Natural killer cell treated with Interleukin-12 subunit alpha and Interleukin-12 subunit beta and Interleukin-15 and Interleukin-18, amount 100 ng/mL, for 72 hours (primary cell): ENCODE measurements at regions not wholly inside any gene's neighbourhood (a gene's known extent, or its start where the extent isn't known, plus 50 kb on each side); places are given as distances from the start of the nearest gene placed in this dataset.

Source experiments
- ATAC-seq, 2 donors: fragments of 150-1000 bp; cut with Tn5 transposase in 1 of 2; sonication (Bioruptor Pico), chemical (Tn5 transposase) in 1 of 2; 2 replicates each; pipeline ENCODE4 v1.10.0; 2021
- DNase-seq: peaks from one replicate; pipeline ENCODE4 v3.0.0; 2022; ENCODE audit warnings: low spot score
- H3K27ac Mint-ChIP-seq, 2 donors: 1 replicate in 1 of 2; 2 replicates in 1 of 2; pipeline ENCODE4 v1.8.0; 2022; ENCODE audit warnings: mixed read lengths in 2 of 2, mild to moderate bottlenecking in 1 of 2, moderate library complexity in 1 of 2
- H3K27me3 Mint-ChIP-seq, 2 donors: 1 replicate in 1 of 2; 2 replicates in 1 of 2; pipeline ENCODE4 v1.8.0; 2022; ENCODE audit warnings: mixed read lengths in 2 of 2
- H3K36me3 Mint-ChIP-seq: one replicate; pipeline ENCODE4 v1.8.0; 2022; ENCODE audit warnings: mixed read lengths
- H3K4me1 Mint-ChIP-seq, 2 donors: 1 replicate in 1 of 2; 2 replicates in 1 of 2; pipeline ENCODE4 v1.8.0; 2022; ENCODE audit warnings: low read depth in 2 of 2, mixed read lengths in 2 of 2, mild to moderate bottlenecking in 1 of 2
- H3K4me3 Mint-ChIP-seq: one replicate; pipeline ENCODE4 v1.8.0; 2022; ENCODE audit warnings: mixed read lengths
- H3K9me3 Mint-ChIP-seq: 2 replicates; pipeline ENCODE4 v1.8.0; 2022; ENCODE audit warnings: mixed read lengths

GRCh38 chr5:82812575-82812974 lies 264.6 kb downstream of the TMEM167A start:
- no peak overlapping the region for H3K4me3 Mint-ChIP-seq
- DNase-seq = no peak

DNA sequence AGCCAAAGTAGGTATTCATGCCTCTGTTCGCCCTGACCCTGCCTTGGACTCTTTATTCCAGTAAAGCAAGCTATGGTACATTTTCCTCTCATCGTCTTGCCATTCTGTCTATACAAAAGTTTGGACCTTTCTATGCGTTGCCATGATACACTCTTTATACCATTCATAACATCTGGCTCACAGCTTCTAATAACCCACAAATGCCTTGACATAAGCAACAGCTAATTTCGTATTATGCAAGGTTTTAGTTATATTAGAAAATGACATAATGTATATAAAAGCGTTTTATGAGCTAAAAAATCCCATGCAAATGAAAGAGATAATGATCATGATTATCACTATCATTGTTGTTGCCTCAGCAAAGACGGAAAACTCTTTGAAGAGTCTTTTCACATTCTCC lies 265.7 kb downstream of the TMEM167A start:
- Mint-ChIP-seq H3K36me3 (no peaks in the 10 kb centered on the region), H3K27ac (peak overlapping the region in 1 of 2 donors; percentile 1), H3K27me3 (peaks cover 4 to 6% of the 10 kb centered on the region in 2 donors), H3K4me1 (peaks cover 0 to 15% of the 10 kb centered on the region in 2 donors), H3K4me3 (no peak overlapping the region), H3K9me3 (no peaks in the 10 kb centered on the region)
- ATAC-seq (no peak), DNase-seq (no peak)

More at GRCh38 chr5:82812575-82812974, 264.6 kb downstream of the TMEM167A start:
- H3K27ac Mint-ChIP-seq = no peak overlapping the region
- peaks cover 4 to 6% of the 10 kb centered on the region in 2 donors for H3K27me3 Mint-ChIP-seq
- no peaks in the 10 kb centered on the region for H3K9me3 Mint-ChIP-seq
- H3K4me1 Mint-ChIP-seq = peaks cover 1 to 18% of the 10 kb centered on the region in 2 donors
- ATAC-seq = no peak
- H3K36me3 Mint-ChIP-seq = no peaks in the 10 kb centered on the region

DNA sequence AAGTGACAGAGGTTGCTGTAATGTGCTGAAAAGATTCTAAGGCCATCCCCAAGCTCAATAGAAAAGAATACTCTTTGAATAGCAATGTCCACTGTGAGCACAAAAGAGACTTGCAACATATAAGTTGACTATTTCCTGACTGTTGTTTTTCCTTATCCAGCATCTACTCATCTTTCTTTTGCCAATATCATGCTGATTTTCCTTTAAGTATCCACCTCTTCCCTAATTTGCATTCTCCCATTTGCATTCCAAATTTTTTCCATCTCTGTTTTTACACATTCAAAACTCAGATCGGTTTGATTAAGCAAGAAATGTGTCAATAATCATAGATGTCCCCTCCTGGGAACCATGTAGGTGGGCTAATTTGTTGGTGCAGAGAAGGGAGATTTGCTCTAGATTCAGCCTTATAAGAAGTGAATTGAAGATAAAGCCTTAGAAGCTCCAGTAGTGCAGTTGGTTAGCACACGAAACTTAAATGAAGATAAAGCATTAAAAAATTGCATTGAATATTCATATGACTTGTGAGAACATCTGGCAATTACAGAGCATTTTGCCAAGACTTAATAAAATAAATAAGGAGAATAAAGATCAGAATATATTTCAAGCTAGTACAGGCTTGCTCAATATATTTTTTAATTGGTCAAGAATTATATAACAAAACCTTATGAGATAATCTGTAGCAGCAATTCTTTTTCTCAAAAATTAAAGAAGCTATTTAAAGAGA lies 267.6 kb downstream of the TMEM167A start:
- peaks cover 4 to 6% of the 10 kb centered on the region in 2 donors for H3K27me3 Mint-ChIP-seq
- no peak overlapping the region for H3K27ac Mint-ChIP-seq
- no peaks in the 10 kb centered on the region for H3K9me3 Mint-ChIP-seq
- H3K4me1 Mint-ChIP-seq = peaks cover 0 to 16% of the 10 kb centered on the region in 2 donors
- ATAC-seq (no peak), DNase-seq (no peak)
- no peak overlapping the region for H3K4me3 Mint-ChIP-seq
- H3K36me3 Mint-ChIP-seq = no peaks in the 10 kb centered on the region

GRCh38 chr5:82808960-82809359 lies 268.2 kb downstream of the TMEM167A start:
- Mint-ChIP-seq H3K36me3 (no peaks in the 10 kb centered on the region), H3K4me1 (peaks cover 0 to 21% of the 10 kb centered on the region in 2 donors), H3K27me3 (peaks cover 4 to 6% of the 10 kb centered on the region in 2 donors), H3K9me3 (no peaks in the 10 kb centered on the region), H3K4me3 (no peak overlapping the region), H3K27ac (no peak overlapping the region)
- DNase-seq (no peak), ATAC-seq (no peak)

- Mint-ChIP-seq H3K9me3 (no peaks in the 10 kb centered on the region), H3K36me3 (no peaks in the 10 kb centered on the region), H3K4me1 (peaks cover 0 to 16% of the 10 kb centered on the region in 2 donors), H3K27ac (no peak overlapping the region), H3K4me3 (no peak overlapping the region), H3K27me3 (peaks cover 0 to 4% of the 10 kb centered on the region in 2 donors)
- DNase-seq (no peak), ATAC-seq (no peak)
Measured at GRCh38 chr5:82807021-82807420, 270.2 kb downstream of the TMEM167A start.

GRCh38 chr5:82806513-82806912 lies 270.7 kb downstream of the TMEM167A start:
- DNase-seq (no peak), ATAC-seq (no peak)
- Mint-ChIP-seq H3K36me3 (no peaks in the 10 kb centered on the region), H3K27me3 (peaks cover 0 to 4% of the 10 kb centered on the region in 2 donors), H3K4me3 (no peak overlapping the region), H3K4me1 (peaks cover 0 to 16% of the 10 kb centered on the region in 2 donors), H3K9me3 (no peaks in the 10 kb centered on the region), H3K27ac (no peak overlapping the region)

- Mint-ChIP-seq H3K27ac (peak overlapping the region in 1 of 2 donors; percentile 70), H3K4me1 (peaks cover 0 to 24% of the 10 kb centered on the region in 2 donors), H3K4me3 (no peak overlapping the region), H3K9me3 (no peaks in the 10 kb centered on the region), H3K27me3 (peaks cover 0 to 2% of the 10 kb centered on the region in 2 donors), H3K36me3 (no peaks in the 10 kb centered on the region)
- ATAC-seq (no peak), DNase-seq (no peak)
Measured at GRCh38 chr5:82804155-82804690, 273.0 kb downstream of the TMEM167A start.

- Mint-ChIP-seq H3K36me3 (no peaks in the 10 kb centered on the region), H3K4me1 (peaks cover 0 to 22% of the 10 kb centered on the region in 2 donors), H3K9me3 (no peaks in the 10 kb centered on the region), H3K4me3 (no peak overlapping the region), H3K27me3 (no peaks in the 10 kb centered on the region), H3K27ac (no peak overlapping the region)
- DNase-seq (no peak), ATAC-seq (no peak)
Measured at GRCh38 chr5:82802954-82803353, 274.2 kb downstream of the TMEM167A start.

- no peaks in the 10 kb centered on the region for H3K36me3 Mint-ChIP-seq
- H3K9me3 Mint-ChIP-seq = no peaks in the 10 kb centered on the region
- H3K27ac Mint-ChIP-seq = no peak overlapping the region
- DNase-seq (no peak), ATAC-seq (no peak)
- H3K4me1 Mint-ChIP-seq = peaks cover 0 to 22% of the 10 kb centered on the region in 2 donors
- H3K4me3 Mint-ChIP-seq = no peak overlapping the region
- H3K27me3 Mint-ChIP-seq = no peaks in the 10 kb centered on the region
Measured at GRCh38 chr5:82800826-82801225, 276.4 kb downstream of the TMEM167A start.

DNA sequence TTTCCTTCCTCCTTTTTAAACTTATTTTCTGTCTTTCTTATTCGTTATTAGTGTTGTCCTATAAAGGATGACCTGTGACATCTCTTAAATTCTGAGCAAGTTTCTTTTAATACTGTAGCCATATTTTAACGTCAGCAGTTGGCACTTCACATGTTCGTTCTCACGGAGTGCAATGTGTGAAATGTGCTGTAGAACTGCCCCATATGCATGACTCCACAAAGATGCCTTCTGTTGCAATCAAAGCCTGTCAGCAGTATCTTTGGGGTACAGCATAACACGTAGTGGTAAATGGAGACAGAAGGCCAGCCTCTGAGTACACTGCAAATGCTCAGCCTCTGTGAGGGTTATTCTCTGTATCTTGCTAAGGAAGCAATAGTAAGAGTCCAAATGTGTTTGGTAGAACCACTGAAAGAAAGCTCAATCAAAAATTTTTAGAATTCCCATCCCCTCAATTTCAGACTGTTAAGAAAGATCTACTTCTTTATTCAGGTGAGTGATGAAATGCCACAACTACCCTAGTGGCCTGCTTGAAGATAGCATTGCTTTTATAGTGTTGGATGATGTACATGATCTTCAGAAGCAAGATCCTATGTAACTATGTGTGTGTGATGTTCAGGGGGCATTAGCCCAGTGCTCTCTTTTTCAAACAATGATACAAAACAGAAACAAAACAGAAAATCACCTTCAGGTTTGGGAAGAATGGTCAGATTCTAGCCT lies 277.7 kb downstream of the TMEM167A start:
- Mint-ChIP-seq H3K27me3 (no peaks in the 10 kb centered on the region), H3K4me1 (peaks cover 0 to 19% of the 10 kb centered on the region in 2 donors), H3K9me3 (no peaks in the 10 kb centered on the region), H3K36me3 (no peaks in the 10 kb centered on the region), H3K27ac (no peak overlapping the region), H3K4me3 (no peak overlapping the region)
- no peak for ATAC-seq
- no peak for DNase-seq

- no peak overlapping the region for H3K27ac Mint-ChIP-seq
- no peaks in the 10 kb centered on the region for H3K27me3 Mint-ChIP-seq
- ATAC-seq = no peak
- no peaks in the 10 kb centered on the region for H3K9me3 Mint-ChIP-seq
- H3K4me1 Mint-ChIP-seq = peaks cover 6 to 19% of the 10 kb centered on the region in 2 donors
- no peak for DNase-seq
- H3K4me3 Mint-ChIP-seq = no peak overlapping the region
- no peaks in the 10 kb centered on the region for H3K36me3 Mint-ChIP-seq
Measured at GRCh38 chr5:82798676-82799075, 278.5 kb downstream of the TMEM167A start.

DNA sequence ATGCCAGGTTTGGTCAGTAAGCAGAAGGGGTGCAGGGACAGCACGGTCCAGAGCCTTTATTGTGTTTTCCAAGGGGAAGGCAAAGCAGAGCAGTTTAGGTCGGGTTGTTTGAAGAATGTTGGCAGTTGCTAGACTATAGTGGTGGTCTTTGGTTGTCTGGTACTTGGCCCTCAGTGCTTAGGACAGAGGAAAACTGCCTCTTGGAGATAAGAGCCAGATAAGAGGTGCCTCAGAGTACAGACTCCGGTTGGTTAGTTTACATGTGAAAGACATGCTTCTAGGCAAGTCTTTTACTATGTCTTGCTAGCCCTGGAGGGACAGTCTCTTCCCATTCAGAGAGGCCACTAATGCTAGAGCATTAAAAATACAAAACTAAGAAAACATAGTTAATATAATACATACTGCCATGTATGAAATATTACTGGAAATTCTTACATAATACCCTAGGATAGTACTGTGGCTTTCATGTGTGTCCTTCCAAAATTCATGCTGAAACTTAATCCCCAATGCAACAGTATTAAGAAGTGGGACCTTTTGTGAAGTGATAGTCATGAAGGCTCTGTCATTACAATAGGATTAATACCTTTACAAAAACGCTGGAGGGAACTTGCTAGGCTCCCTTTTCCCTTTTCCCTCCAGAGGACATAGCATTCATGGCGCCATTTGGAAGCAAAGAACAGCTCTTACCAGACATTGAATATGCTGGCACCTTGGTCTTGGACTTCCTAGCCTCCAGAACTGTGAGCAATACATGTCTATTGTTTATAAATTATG lies 280.4 kb downstream of the TMEM167A start:
- DNase-seq (no peak), ATAC-seq (no peak)
- no peak overlapping the region for H3K27ac Mint-ChIP-seq
- H3K27me3 Mint-ChIP-seq = no peaks in the 10 kb centered on the region
- H3K9me3 Mint-ChIP-seq = no peaks in the 10 kb centered on the region
- no peak overlapping the region for H3K4me3 Mint-ChIP-seq
- H3K36me3 Mint-ChIP-seq = no peaks in the 10 kb centered on the region
- H3K4me1 Mint-ChIP-seq = peaks cover 8 to 20% of the 10 kb centered on the region in 2 donors

- Mint-ChIP-seq H3K27ac (no peak overlapping the region), H3K36me3 (peaks cover 12% of the 10 kb centered on the region)
Measured at GRCh38 chr5:82794876-82795275, 282.3 kb downstream of the TMEM167A start.

More at GRCh38 chr5:82794876-82795275, 282.3 kb downstream of the TMEM167A start:
- DNase-seq = no peak
- ATAC-seq = no peak
- H3K9me3 Mint-ChIP-seq = no peaks in the 10 kb centered on the region
- H3K27me3 Mint-ChIP-seq = no peaks in the 10 kb centered on the region
- H3K4me3 Mint-ChIP-seq = no peak overlapping the region
- H3K4me1 Mint-ChIP-seq = peaks cover 8 to 17% of the 10 kb centered on the region in 2 donors
